ENCODE measurements at regions not wholly inside any gene's neighbourhood (a gene's known extent, or its start where the extent isn't known, plus 50 kb on each side); places are given as distances from the start of the nearest gene placed in this dataset.

DNA sequence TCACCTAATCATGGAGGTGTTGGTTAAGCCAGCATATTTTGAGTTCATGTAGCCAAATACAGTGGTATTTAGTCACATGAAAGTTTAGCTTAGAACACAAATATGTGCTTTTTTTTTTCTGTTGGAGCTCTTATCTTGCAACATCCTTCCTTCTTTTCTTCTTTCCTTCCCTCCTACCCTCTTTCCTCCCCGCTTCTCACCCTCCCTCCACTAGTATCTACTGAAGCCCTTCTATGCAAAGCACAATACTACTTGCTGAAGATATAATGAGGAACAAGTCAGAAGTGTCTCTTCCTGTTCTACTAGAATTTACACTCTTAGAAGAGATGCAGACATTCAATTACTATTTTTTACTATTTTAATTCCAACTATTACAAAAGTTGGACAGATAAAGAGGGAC is 105.0 kb upstream of the ITGA4 start:
- TF ChIP-seq, protein P1, sequence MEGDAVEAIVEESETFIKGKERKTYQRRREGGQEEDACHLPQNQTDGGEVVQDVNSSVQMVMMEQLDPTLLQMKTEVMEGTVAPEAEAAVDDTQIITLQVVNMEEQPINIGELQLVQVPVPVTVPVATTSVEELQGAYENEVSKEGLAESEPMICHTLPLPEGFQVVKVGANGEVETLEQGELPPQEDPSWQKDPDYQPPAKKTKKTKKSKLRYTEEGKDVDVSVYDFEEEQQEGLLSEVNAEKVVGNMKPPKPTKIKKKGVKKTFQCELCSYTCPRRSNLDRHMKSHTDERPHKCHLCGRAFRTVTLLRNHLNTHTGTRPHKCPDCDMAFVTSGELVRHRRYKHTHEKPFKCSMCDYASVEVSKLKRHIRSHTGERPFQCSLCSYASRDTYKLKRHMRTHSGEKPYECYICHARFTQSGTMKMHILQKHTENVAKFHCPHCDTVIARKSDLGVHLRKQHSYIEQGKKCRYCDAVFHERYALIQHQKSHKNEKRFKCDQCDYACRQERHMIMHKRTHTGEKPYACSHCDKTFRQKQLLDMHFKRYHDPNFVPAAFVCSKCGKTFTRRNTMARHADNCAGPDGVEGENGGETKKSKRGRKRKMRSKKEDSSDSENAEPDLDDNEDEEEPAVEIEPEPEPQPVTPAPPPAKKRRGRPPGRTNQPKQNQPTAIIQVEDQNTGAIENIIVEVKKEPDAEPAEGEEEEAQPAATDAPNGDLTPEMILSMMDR (IDR thresholded peaks at IDR 0.05) = no peak
- no peak for TF ChIP-seq POLR2AphosphoS5 (IDR thresholded peaks at IDR 0.05; ENCODE audit: insufficient read depth in 1 of 2, low read depth in 1 of 2)

Measured in vagina (tissue), 2 donors.